Ramos (cell line): ENCODE measurements at regions not wholly inside any gene's neighbourhood (a gene's known extent, or its start where the extent isn't known, plus 50 kb on each side); places are given as distances from the start of the nearest gene placed in this dataset.

Experiments
- in situ Hi-C: fragments of 300-500 bp; cut with MboI; formaldehyde crosslinking; loops from one replicate; pipeline ENCODE4 v1.14.3; 2022; ENCODE audit warnings: low sequenced_read_pairs; ENCODE audit not compliant: unreplicated experiment

DNA sequence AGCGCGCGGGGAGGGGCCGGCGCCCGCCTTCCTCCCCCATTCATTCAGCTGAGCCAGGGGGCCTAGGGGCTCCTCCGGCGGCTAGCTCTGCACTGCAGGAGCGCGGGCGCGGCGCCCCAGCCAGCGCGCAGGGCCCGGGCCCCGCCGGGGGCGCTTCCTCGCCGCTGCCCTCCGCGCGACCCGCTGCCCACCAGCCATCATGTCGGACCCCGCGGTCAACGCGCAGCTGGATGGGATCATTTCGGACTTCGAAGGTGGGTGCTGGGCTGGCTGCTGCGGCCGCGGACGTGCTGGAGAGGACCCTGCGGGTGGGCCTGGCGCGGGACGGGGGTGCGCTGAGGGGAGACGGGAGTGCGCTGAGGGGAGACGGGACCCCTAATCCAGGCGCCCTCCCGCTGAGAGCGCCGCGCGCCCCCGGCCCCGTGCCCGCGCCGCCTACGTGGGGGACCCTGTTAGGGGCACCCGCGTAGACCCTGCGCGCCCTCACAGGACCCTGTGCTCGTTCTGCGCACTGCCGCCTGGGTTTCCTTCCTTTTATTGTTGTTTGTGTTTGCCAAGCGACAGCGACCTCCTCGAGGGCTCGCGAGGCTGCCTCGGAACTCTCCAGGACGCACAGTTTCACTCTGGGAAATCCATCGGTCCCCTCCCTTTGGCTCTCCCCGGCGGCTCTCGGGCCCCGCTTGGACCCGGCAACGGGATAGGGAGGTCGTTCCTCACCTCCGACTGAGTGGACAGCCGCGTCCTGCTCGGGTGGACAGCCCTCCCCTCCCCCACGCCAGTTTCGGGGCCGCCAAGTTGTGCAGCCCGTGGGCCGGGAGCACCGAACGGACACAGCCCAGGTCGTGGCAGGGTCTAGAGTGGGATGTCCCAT lies 232.8 kb downstream of the SEC14L1 start:
- in situ Hi-C loops, result no loop called here

GRCh38 chr17:77374170-77374936 lies 233.6 kb downstream of the SEC14L1 start:
- in situ Hi-C loops, result no loop called here

DNA sequence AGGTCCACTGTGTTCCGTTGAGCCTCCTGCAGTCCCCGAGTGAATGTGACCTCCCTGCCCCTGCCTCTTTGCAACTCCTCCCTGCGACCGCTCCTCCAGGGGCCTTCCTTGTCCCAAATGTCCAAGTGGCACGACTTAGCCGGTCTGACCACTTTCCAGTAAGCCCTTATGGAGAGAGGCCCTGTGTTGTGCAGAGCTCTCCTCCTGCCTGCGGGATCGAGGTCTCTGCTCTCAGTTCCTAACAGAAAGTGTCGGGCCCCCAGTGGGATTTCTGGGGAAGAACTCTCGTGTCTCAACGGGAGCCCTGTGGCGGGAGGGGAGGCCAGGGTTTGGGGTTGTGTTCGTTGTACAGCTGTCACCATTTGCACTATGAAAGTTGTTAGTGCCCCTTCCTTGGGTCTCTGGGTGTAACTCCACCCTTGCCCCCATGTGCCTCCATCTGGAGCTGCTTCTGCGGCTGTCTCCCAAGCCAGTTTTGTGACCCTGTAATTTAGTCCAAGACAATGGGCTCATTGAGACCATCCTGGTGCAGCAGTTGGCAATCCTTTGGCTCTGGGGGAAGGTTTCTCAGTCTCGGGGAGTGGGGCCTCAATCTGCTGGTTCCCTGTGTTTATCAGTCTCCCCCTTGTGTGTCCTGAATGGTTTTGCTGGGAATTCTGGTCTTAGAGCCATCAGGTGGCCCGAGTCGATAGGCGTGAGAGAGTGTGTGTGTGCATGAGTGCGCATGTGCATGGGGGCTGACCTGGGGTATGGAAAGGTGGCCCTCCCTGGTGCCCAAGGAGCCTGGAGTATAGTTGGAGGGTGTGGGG lies 234.5 kb downstream of the SEC14L1 start:
- in situ Hi-C loops, result no loop called here

- in situ Hi-C loops, result no loop called here
These were observed 235.3 kb downstream of the SEC14L1 start for GRCh38 chr17:77375917-77376651.

DNA sequence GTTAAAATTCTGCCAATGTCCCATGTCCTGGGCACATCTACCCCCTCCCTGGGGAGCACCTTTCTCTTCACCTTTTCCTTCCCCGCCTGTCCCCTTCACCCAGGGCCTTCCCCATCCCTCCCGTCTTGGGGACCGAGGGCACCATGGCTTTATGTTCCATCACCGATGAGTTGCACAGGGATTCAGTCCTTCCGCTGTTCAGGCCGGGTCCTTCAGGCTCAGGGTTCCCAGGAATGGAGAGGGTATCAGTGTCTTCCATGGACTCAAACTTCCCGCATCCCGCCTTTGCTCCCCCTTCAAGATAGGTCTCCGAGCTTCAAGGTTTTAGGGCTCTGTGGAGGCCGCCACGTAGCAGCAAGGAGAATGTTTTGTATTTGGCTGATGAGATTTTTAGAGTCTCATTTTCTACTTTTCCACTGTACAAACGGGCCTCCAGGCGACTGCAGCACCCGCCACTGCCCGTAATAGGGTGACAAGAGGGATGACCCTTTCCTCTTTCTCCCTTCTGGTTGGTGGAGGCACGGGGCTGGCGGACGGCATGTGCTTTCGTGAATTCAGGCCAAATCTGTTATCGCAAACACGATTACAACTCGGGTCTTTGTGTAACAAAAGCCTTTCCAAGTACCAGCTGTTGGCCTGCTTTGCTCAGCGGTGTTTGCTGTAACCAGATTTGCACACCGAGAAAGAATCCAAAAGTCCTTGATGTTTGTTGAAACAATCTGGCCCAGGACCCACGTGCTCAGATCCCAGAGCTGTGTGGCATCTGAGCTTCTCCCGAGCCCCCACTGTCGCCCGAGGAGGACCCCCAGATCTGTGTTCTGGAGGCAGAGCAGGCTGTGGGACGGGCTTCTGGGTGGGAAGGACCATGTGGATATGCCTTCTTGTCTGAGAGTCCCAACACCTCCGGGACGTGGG lies 236.3 kb downstream of the SEC14L1 start:
- in situ Hi-C loops, result no loop called here

DNA sequence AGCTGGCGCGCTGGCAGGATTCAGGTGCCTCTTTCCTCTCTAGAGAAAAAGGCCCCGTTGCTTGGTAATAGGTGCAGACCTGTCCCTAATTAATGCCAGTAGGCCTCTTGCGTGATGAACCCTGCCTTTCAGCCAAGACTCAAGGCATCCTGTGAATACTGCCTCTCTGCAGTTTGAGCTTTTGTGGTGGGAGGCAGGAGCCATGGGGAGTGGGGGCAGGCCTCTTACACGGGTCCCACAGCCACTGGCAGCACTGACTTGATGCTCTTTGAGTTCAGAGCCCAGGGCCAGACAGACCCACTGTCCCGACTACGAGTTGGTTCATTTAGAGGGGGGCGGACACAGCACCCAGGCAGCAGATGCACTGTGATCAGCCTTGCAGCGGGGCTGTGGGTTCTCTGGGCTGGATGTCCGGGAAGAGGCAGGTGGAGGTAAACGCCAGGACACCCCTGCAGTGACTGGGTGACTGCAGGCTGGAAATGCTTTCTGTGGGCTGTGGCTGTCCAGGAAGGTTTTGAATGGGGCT lies 237.0 kb downstream of the SEC14L1 start:
- in situ Hi-C loops, result no loop called here

DNA sequence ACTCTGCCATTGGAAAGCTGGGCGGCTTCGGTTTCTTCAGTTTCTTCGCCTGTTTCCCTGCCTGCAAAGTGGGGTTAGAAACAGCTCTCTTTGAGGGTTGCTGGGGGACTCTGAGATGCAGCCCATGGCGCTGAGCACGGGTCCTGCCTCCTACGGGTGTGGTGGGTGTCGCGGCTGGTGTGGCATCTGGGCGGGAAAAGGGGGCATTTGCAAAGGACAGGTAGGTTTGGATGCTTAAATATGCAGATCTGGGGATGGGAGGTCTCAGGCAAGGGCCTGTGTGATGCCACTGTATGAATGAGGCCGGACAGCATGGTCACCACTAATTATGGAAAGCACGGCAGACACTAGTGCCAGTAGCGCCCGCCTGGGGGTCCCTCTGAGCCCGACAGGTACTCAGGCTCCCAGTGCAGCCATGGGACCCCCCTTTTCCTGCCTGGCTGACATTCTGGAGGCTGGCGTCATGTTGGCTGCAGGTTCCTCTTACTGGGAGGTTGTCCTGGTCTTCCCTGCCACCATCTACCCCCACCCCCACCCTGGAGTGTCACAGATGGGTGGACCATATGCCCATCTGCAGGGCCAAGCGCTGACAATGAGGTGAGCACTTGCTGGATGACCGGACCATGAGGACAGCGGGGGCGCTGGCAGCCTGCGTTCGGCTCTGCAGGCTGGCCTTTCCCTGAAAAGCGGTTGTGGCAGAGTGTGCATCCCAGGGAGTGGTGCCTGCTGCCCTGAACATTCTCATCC lies 237.7 kb downstream of the SEC14L1 start:
- in situ Hi-C loops, result no loop called here

- in situ Hi-C loops, result no loop called here
These were observed 238.3 kb downstream of the SEC14L1 start for GRCh38 chr17:77379065-77379428.

- in situ Hi-C loops, result no loop called here
These were observed 239.1 kb downstream of the SEC14L1 start for GRCh38 chr17:77379832-77380231.

- in situ Hi-C loops, result no loop called here
These were observed 239.8 kb downstream of the SEC14L1 start for GRCh38 chr17:77380395-77381184.

- in situ Hi-C loops, result no loop called here
These were observed 240.5 kb downstream of the SEC14L1 start for GRCh38 chr17:77381185-77381700.

DNA sequence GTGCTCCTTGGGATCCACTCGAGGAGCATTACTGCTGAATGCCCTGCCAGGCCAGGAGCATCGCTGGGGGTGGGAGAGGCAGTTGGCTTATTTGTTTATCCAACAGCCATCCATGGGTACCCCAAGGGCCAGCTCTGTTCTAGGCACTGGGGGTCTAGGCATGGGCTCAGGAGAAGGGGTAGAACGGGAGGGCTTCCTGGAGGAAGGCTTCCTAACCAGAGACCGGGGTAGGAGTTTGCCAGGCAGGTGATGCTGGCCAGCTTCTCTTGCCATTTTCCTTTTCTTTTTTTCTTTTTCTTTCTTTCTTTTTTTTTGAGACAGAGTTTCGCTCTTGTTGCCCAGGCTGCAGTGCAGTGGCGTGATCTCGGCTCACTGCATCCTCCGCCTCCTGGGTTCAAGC lies 241.0 kb downstream of the SEC14L1 start:
- in situ Hi-C loops, result no loop called here

- in situ Hi-C loops, result no loop called here
These were observed 241.7 kb downstream of the SEC14L1 start for GRCh38 chr17:77382356-77382911.

- in situ Hi-C loops, result no loop called here
These were observed 242.3 kb downstream of the SEC14L1 start for GRCh38 chr17:77382966-77383612.

DNA sequence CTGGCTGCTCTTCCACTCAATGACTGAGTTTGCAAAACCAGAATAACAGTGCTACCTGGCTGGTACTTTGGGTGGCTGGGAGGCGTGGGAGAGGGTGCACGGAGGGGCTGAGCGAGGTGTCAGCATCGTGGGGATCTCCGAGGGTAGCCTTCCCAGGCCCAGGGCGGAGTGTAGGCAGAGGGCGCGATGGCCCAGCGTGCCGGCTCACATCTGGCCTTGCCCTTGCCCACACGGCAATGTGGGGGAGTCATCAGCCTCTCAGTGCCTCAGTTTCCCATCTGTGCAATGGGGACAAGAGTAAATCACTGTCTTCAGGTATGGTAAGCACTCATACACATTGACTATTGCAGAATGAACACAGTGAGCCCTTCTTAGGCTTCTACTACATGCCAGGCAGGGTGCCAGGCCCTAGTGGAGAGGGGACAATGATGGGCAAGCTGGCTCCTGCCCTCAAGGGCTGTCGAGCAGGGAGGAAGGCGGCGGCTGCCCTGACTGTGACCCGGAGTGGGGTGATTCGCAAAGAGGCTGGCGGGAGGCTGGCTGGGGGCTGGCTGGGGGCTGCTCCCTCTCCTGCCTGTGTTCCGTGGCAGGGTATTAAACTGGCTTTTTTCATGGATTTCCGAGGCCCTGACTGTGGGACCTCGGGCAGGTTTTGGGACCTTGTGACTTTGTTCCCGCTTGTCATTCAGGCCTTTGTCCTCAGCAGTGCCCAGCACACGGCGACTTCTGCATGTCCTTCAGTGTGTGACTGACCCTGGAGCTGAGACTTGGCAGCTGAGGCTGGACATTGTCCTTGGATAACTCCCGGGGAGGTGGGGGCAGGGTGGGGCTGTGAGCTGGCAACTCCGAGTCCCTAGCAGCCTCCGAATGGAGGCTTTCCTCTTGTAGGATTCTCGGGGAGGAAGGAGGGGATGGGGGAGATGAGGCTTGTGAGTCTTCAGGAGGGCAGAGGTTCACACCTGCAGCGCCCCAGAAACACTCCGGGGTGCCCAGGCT lies 243.1 kb downstream of the SEC14L1 start:
- in situ Hi-C loops, result no loop called here
